Endothelial cell of umbilical vein (primary cell): ENCODE measurements at regions not wholly inside any gene's neighbourhood (a gene's known extent, or its start where the extent isn't known, plus 50 kb on each side); places are given as distances from the start of the nearest gene placed in this dataset.

Source experiments
- CTCF ChIP-seq, 2 donors: IDR thresholded peaks; 1 replicate in 1 of 2; 2 replicates in 1 of 2; pipeline ENCODE4 v1.5.1; 2011; ENCODE audit warnings: low read length in 2 of 2, mild to moderate bottlenecking in 2 of 2, moderate library complexity in 2 of 2, control low read depth in 1 of 2, inconsistent platforms in 1 of 2, low read depth in 1 of 2; ENCODE audit not compliant: insufficient read depth in 1 of 2; ENCODE audit errors: extremely low read depth in 1 of 2
- EZH2 ChIP-seq: IDR thresholded peaks from 2 replicates; pipeline ENCODE4 v1.6.1; 2012; ENCODE audit warnings: borderline replicate concordance, low read depth, mild to moderate bottlenecking, moderate library complexity, low read length, inconsistent platforms; ENCODE audit not compliant: severe bottlenecking
- JUN ChIP-seq: IDR thresholded peaks from 2 replicates; pipeline ENCODE4 v1.6.1; 2011; ENCODE audit warnings: borderline replicate concordance, low read depth; ENCODE audit not compliant: insufficient read length, insufficient read depth
- MAX ChIP-seq: IDR thresholded peaks from 2 replicates; pipeline ENCODE4 v1.6.1; 2011; ENCODE audit not compliant: insufficient read depth, insufficient read length
- MYC ChIP-seq: IDR thresholded peaks from one replicate; pipeline ENCODE4 v1.6.1; 2011; ENCODE audit warnings: mild to moderate bottlenecking, low read depth, low read length
- POLR2A ChIP-seq: IDR thresholded peaks from 2 replicates; pipeline ENCODE4 v1.6.1; 2012; ENCODE audit warnings: low read depth, mild to moderate bottlenecking, control low read depth, low read length
- POLR2AphosphoS5 ChIP-seq: IDR thresholded peaks from 2 replicates; pipeline ENCODE4 v1.6.1; 2012; ENCODE audit warnings: low read depth, mild to moderate bottlenecking, control low read depth, low read length, moderate library complexity; ENCODE audit not compliant: insufficient read depth

GRCh38 chr1:79825551-79825950 is 819.0 kb upstream of the ADGRL4 start:
- no peak for TF ChIP-seq CTCF (IDR thresholded peaks at IDR 0.05; ENCODE audit: extremely low read depth in 1 of 2, insufficient read depth in 1 of 2, low read depth in 1 of 2, low read length in 2 of 2)
- no peak for TF ChIP-seq MYC
- TF ChIP-seq EZH2, result no peak
- TF ChIP-seq POLR2A, result no peak
- TF ChIP-seq POLR2AphosphoS5, result no peak
- no peak for TF ChIP-seq MAX
- TF ChIP-seq JUN, result no peak
